HG02938 (cell line): ENCODE measurements at regions not wholly inside any gene's neighbourhood (a gene's known extent, or its start where the extent isn't known, plus 50 kb on each side); places are given as distances from the start of the nearest gene placed in this dataset.
"Not testable (repeated sequence)": the region's sequence is repeated elsewhere in the genome, so short reads cannot be mapped to it uniquely, and the experiment has no call there.

Experiments
- ATAC-seq: cut with Tn5 transposase; IDR thresholded peaks from one replicate; pipeline ENCODE4 v1.9.1; 2021; ENCODE audit warnings: mild to moderate bottlenecking, moderate library complexity; ENCODE audit not compliant: unreplicated experiment

GRCh38 chr21:19490481-19490880 lies 1086.9 kb upstream of the TMPRSS15 start:
- ATAC-seq, result no peak

DNA sequence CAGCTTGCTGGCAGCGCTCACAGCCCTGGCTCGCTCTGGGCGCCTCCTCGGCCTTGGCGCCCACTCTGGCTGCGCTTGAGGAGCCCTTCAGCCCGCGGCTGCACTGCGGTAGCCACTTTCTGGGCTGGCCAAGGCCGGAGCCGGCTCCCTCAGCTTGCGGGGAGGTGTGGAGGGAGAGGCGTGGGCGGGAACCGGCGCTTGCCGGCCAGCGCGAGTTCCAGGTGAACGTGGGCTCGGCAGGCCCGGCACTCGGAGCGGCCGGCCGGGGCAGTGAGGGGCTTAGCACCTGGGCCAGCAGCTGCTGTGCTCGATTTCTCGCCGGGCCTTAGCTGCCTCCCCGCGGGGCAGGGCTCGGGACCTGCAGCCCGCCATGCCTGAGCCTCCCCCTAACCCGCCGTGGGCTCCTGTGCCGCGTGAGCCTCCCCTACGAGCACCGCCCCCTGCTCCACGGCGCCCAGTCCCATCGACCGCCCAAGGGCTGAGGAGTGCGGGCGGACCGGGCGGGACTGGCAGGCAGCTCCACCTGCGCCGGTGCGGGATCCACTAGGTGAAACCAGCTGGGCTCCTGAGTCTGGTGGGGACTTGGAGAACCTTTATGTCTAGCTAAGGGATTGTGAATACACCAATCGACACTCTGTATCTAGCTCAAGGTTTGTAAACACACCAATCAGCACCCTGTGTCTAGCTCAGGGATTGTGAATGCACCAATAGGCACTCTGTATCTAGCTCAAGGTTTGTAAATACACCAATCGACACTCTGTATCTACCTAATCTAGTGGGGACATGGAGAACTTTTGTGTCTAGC lies 1090.1 kb upstream of the TMPRSS15 start:
- ATAC-seq, result not testable (repeated sequence)

GRCh38 chr21:19501115-19501514 lies 1097.5 kb upstream of the TMPRSS15 start:
- ATAC-seq, result no peak

GRCh38 chr21:19507682-19508260 lies 1104.2 kb upstream of the TMPRSS15 start:
- ATAC-seq, result no peak

DNA sequence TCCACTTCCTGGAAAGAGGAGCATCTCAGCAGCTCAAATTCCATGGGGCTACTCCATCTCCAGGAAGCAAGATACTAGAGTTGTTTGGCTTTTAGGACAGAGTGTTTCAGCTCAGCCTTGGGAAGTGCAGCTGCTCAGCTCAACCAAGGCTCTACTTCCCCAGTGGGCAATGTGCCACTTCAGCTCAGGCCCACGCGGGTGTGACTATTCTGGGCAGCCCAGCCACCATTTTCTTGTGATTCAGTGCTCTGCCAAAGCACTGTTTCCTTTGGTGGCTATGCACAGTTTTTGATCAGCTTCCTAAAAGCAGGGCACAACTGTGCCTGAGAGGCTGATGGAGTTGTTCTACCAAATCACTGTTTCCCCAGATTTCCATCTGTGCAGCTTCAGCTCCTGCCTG lies 1104.9 kb upstream of the TMPRSS15 start:
- no peak for ATAC-seq

DNA sequence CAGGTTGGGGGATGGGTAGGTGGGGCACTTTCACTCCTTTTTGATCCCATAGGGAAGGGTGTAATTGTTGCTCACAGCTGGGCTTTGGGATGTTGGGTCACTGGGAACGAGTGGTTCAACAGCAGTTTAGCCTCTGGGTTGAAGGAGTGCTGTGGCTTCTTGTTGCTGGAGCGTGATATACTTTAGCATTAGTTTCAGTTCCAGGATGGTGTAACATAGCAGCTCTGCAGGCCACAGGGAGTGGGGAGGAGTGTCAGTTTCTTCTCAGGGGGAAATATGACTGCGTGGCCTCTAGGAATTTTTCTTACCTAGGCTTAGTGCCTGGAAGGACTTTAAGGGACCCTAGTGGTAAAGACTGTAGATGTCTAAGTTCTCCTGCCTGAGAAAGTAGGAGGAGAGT lies 1105.3 kb upstream of the TMPRSS15 start:
- no peak for ATAC-seq

DNA sequence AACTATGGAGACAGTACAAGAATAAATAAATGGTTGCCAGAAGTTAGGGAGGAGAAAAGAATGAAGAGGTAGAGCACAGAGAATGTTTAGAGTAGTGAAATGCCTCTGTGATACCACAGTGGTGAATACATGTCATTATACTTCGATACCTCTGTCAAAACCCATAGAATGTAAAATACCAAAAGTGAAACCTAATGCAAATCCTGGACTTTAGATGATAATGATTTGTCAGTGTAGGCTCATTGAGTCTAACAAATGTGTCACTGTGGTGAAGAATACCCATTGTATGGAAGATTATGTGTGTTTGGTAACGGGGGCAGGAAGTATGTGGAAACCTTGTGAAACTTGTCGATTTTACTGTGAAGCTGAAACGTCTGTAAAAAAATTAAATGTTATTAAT lies 1106.5 kb upstream of the TMPRSS15 start:
- ATAC-seq, result no peak

- no peak for ATAC-seq
Observed at GRCh38 chr21:19510653-19511052, 1107.1 kb upstream of the TMPRSS15 start.

DNA sequence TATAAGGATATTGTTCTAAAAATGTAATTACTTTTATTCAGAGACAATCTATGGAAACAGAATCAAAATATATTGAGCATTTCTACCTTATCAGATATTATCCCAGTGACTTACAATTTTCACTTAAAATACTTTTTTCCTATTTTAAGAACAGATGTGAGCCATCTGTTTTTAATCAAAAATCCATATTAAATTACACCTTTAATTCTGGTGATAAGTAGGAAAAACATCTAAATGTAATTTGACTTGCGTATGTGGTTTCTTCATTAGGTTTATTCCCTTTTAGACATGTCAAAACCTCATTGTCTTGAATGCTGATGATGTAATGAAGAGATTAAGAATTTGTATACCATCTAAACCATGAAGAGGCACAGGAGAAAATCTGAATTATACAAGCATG lies 1118.8 kb upstream of the TMPRSS15 start:
- ATAC-seq, result no peak

DNA sequence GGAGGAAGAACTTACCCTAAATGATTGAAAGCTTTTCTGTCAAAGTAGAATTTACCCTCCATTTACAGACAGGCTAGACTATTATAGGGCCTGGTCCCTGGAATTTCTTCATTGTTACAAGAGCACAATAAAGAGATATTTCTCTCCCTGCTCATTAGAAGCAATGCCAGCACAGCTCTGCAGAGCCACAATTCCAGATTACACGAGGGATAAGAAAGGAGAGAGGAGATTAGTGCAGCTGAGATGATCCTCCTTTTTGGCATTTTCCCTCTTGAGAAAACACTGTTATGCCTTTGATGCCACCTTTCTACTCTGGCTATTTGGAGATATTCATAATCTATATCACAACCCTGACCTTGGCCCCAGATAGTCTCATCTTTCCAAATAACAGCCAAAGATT lies 1119.5 kb upstream of the TMPRSS15 start:
- no peak for ATAC-seq

DNA sequence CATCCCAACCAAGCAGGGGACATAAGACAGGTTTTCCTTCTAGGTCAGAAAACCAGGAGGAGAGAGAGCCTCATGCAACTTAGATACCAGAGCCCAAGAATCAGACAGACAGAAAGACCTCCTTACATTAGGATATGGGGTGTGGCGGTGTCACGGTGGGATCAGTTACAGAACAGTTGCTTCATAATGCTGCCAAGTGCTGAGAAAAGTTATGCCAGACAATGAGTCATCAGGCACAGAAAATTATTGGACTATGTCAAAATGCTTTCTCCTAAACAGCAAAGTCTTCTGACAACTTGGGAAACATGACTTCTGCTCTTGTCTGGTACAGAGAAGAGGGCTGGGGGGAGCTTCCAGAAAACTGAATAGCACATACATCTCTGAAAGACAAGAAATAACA lies 1120.2 kb upstream of the TMPRSS15 start:
- ATAC-seq, result no peak

DNA sequence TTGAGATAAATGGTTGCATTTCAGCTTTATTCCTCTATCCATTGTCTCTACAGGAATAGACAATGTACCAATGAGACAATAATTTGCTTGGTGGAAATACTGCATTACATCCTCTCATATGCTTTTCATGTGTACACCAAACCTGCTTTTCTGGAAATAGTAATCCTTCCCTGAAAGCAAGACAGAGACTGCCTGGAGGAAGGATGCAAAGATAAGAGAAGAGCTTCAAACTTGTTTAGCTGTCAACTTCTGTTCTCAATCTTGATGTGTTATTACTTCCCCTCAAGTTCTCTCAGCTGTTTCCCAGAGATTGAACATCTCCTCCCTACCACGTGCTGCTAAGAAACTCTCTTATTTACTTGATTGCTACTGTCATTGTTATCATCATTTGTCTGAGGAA lies 1125.4 kb upstream of the TMPRSS15 start:
- no peak for ATAC-seq

GRCh38 chr21:19535356-19535755 lies 1131.8 kb upstream of the TMPRSS15 start:
- no peak for ATAC-seq

DNA sequence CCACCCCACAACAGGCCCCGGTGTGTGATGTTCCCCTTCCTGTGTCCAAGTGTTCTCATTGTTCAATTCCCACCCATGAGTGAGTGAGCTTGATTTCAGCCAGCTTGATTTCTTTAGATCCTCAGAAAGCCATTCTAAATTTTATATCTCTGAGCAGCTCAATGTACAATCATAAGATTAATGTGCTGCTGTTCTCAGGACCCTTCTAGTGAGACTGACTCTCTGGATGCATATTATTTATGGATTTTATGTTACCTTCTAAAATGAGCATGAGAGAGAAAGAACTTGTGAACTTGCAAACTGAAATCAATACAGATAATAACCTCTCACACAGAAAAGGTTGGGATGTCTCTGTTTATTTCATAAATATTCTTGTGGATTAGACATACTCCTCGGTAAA lies 1133.5 kb upstream of the TMPRSS15 start:
- ATAC-seq, result no peak

DNA sequence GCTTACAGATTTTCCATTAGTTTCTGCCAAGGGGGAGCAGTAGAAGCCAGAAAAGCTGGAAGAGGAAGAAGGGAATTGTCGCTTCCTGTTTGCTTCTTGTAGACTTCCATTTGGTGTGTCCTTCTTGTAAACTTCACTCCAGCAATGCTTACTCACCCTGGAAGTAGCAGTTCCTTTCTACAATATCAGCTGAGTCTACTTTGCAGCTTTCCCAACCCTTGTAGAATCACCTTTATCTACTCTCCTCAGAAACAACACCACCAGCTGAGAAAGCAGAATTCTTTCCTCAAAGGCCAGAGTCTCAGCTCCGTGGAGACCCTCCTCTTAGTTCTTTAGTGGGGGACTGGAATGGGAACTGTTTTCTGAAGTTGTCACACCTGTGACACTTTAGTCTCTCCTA lies 1136.7 kb upstream of the TMPRSS15 start:
- no peak for ATAC-seq

DNA sequence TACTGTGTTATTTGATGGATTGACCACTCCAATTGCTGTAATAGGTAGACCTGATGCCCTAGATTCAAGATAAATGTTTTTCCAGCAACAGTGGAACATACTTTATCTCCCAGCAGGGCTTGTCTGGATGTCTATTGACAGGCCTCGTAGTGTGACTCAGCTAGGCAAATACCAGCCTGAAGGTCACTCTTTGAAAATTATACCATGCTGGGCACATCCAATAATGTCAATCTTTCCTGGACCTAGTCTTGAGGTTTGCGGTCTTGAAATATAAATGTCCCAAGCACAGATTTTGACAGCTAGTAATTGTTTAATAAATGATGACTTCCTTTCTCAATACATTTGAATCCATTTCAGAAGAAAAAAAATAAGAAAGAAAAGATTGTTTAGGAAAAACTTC lies 1138.0 kb upstream of the TMPRSS15 start:
- ATAC-seq, result no peak

GRCh38 chr21:19544493-19544892 lies 1140.9 kb upstream of the TMPRSS15 start:
- not testable (repeated sequence) for ATAC-seq

DNA sequence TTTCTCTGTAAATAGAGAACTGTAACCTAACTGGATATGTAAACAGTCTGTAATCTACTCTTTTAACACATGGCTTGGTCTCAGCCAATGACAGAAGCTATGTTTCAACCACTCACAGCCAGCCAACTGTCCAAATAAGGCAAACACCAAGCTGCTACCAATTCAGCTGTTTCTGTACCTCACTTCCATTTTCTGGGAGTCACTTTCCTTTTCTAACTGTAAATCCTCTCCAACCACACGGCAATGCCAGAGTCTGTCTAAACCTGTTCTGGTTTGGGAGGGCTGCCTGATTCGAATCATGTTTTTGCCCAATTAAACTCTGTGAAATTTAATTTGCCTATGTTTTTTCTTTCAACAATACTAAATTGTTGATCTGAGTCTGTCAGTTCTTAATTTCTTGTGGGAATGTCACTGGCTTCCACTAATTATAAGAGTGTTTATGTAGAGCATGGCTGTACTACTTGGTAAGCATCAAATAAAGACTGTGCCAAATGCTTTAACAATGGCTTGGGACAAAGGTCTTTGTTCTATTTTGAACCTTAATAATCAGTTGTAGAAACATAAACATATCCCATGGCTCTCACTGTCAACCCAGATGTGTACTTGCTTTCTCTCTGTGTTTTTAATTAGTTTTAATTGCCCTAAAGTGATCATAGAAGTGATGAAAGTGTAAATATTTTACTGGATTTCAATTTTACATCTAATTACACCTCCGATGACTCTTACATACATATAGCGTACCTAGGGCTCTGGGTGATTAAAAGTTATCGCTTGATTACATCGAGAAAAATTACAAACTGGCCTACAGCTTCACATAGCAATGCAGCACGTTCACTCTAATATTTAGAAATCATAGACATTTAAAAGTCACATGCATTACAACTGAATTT lies 1144.6 kb upstream of the TMPRSS15 start:
- no peak for ATAC-seq

DNA sequence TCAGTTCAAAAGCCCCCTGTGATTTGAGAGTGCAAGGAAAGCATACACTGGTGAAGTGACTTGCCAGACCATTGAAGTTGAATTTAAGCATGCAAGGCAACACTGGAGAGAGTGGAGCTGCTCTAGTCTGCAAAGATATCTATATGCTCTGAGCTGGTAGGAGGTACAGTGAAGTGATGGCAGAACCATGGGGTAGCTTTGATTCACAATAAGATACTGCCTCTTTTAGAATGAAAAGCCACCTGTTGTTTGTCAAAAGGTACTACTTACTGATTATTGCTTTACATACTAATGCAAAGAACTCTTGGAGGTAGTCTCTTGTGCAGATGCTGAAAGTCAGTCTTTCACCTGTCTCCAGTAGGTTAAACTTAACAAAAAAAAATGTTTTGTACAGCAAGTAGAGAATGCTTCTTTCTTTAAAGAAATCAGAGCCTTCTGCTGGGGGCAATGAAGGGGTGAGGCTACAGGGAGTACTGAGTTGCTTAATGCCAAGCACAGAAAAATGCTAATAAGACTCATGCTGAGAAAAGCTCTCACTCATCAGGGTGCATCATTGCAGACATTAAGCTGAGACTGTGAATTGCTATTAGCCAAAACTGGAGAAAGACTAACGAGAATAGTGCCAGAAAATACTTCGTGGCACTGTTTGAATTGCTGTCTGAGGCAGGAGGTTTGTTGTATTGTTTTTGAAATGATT lies 1150.5 kb upstream of the TMPRSS15 start:
- ATAC-seq, result no peak

DNA sequence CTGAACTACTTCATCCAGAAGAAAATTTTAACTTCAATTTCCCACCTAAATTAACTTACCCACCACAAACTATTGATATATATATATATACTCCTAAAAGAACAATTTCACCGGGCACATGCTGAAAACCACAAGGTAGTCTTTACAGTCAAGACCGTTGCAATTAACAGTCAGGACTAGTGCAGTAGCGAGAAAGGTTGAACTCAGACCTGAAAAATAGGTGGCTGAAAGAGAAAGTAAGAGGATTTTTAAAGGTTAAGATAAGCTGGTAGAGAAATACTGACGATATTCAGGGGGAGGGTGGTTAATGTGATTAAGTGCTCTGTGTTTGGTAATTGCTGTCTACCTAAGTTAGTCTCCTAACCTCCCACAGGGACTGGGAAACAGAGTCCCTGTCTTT lies 1153.5 kb upstream of the TMPRSS15 start:
- no peak for ATAC-seq

GRCh38 chr21:19557488-19557887 lies 1153.9 kb upstream of the TMPRSS15 start:
- no peak for ATAC-seq
